Activated T-cell treated with anti-CD3 and anti-CD28 coated beads, Interleukin-2, amount 50 U/mL, for 1 hour (primary cell): ENCODE measurements at regions not wholly inside any gene's neighbourhood (a gene's known extent, or its start where the extent isn't known, plus 50 kb on each side); places are given as distances from the start of the nearest gene placed in this dataset.

Source experiments
- DNase-seq: peaks from one replicate; pipeline ENCODE4 v3.0.0-alpha.2; 2020

- no peak for DNase-seq
Observed at GRCh38 chr18:70428439-70428838, 139.6 kb downstream of the SOCS6 start.

GRCh38 chr18:70426818-70427217 is 138.0 kb downstream of the SOCS6 start:
- no peak for DNase-seq

- DNase-seq, result no peak
Observed at GRCh38 chr18:70425236-70425635, 136.4 kb downstream of the SOCS6 start.

GRCh38 chr18:70423988-70424387 is 135.1 kb downstream of the SOCS6 start:
- DNase-seq, result no peak

GRCh38 chr18:70423120-70423519 is 134.3 kb downstream of the SOCS6 start:
- DNase-seq, result no peak

GRCh38 chr18:70422391-70422965 is 133.6 kb downstream of the SOCS6 start:
- DNase-seq, result no peak

GRCh38 chr18:70421471-70422390 is 132.9 kb downstream of the SOCS6 start:
- no peak for DNase-seq

GRCh38 chr18:70420146-70420898 is 131.5 kb downstream of the SOCS6 start:
- DNase-seq, result no peak

GRCh38 chr18:70419526-70419925 is 130.7 kb downstream of the SOCS6 start:
- no peak for DNase-seq

- no peak for DNase-seq
Observed at GRCh38 chr18:70418546-70419311, 129.9 kb downstream of the SOCS6 start.

GRCh38 chr18:70417847-70418246 is 129.0 kb downstream of the SOCS6 start:
- no peak for DNase-seq

- DNase-seq, result no peak
Observed at GRCh38 chr18:70416496-70416895, 127.7 kb downstream of the SOCS6 start.

- no peak for DNase-seq
Observed at GRCh38 chr18:70415823-70416488, 127.1 kb downstream of the SOCS6 start.

GRCh38 chr18:70414315-70414900 is 125.6 kb downstream of the SOCS6 start:
- DNase-seq, result no peak

- DNase-seq, result no peak
Observed at GRCh38 chr18:70413455-70413854, 124.6 kb downstream of the SOCS6 start.

GRCh38 chr18:70411876-70412435 is 123.1 kb downstream of the SOCS6 start:
- DNase-seq, result no peak

- DNase-seq, result no peak
Observed at GRCh38 chr18:70411307-70411706, 122.5 kb downstream of the SOCS6 start.

- no peak for DNase-seq
Observed at GRCh38 chr18:70405052-70405451, 116.2 kb downstream of the SOCS6 start.

GRCh38 chr18:70400476-70400875 is 111.6 kb downstream of the SOCS6 start:
- DNase-seq, result no peak

GRCh38 chr18:70398076-70398475 is 109.2 kb downstream of the SOCS6 start:
- no peak for DNase-seq

- no peak for DNase-seq
Observed at GRCh38 chr18:70397259-70397925, 108.5 kb downstream of the SOCS6 start.
